ENCODE measurements at regions not wholly inside any gene's neighbourhood (a gene's known extent, or its start where the extent isn't known, plus 50 kb on each side); places are given as distances from the start of the nearest gene placed in this dataset.

GRCh38 chr3:55339819-55340218 is 147.3 kb downstream of the WNT5A start:
- FAIRE-seq (no peak), DNase-seq (ENCODE audit: insufficient read length) (no peak)
- TF ChIP-seq POLR2A (IDR thresholded peaks at IDR 0.05; ENCODE audit: low read depth, low read length) (no peak), POLR2AphosphoS5 (IDR thresholded peaks at IDR 0.05; ENCODE audit: low read depth, low read length) (no peak), TAF1 (IDR thresholded peaks at IDR 0.05; ENCODE audit: borderline replicate concordance, low read depth, low read length) (no peak)

DNA sequence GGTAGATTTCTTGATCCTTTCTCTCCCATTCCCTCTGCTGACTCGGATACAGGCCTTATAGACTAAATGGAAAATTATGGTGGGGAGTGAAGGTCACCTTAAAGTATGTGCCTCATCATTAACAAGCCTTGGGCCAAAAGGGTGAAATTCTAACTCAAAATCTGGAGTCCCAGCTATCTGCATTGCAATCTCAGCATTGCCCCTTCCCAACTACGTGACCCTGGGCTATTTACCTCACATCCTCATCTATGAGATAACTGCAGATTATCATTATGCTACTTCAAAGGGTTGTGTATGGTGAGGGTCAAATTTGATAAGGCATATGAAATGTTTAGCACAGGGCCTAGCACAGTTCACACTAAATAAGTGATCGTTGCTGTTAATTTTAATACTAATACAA is 147.7 kb downstream of the WNT5A start:
- FAIRE-seq (no peak), DNase-seq (ENCODE audit: insufficient read length) (no peak)
- TF ChIP-seq TAF1 (IDR thresholded peaks at IDR 0.05; ENCODE audit: borderline replicate concordance, low read depth, low read length) (no peak), POLR2AphosphoS5 (IDR thresholded peaks at IDR 0.05; ENCODE audit: low read depth, low read length) (no peak), POLR2A (IDR thresholded peaks at IDR 0.05; ENCODE audit: low read depth, low read length) (no peak)

GRCh38 chr3:55337641-55338180 is 149.4 kb downstream of the WNT5A start:
- no peak for FAIRE-seq
- no peak for TF ChIP-seq POLR2AphosphoS5 (IDR thresholded peaks at IDR 0.05; ENCODE audit: low read depth, low read length)
- TF ChIP-seq TAF1 (IDR thresholded peaks at IDR 0.05; ENCODE audit: borderline replicate concordance, low read depth, low read length) = no peak
- TF ChIP-seq POLR2A (IDR thresholded peaks at IDR 0.05; ENCODE audit: low read depth, low read length) = no peak

DNA sequence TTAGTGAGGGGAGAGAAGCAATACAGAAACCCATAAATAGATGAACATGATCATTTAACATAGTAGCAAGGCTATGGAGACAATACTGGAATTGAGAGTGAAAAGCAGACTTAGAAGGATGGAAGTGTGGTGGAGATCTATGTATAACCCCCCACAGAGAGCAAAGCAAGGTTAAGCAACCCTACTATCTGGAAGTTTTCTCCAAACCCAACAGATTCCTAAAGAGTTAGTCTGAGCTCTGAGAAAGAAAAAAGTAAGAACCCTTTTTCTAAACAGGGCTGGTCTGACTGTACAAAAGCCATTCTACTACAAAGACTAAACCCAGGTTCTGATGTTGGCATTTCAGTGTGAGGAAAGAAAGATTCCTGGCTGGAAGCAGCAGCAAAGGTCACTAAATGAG is 153.2 kb downstream of the WNT5A start:
- TF ChIP-seq TAF1 (IDR thresholded peaks at IDR 0.05; ENCODE audit: borderline replicate concordance, low read depth, low read length) = no peak
- TF ChIP-seq POLR2AphosphoS5 (IDR thresholded peaks at IDR 0.05; ENCODE audit: low read depth, low read length) = no peak
- no peak for TF ChIP-seq POLR2A (IDR thresholded peaks at IDR 0.05; ENCODE audit: low read depth, low read length)
- DNase-seq (ENCODE audit: insufficient read length) (no peak), FAIRE-seq (no peak)

More at GRCh38 chr3:55337641-55338180, 149.4 kb downstream of the WNT5A start:
- no peak for DNase-seq (ENCODE audit: insufficient read length)

DNA sequence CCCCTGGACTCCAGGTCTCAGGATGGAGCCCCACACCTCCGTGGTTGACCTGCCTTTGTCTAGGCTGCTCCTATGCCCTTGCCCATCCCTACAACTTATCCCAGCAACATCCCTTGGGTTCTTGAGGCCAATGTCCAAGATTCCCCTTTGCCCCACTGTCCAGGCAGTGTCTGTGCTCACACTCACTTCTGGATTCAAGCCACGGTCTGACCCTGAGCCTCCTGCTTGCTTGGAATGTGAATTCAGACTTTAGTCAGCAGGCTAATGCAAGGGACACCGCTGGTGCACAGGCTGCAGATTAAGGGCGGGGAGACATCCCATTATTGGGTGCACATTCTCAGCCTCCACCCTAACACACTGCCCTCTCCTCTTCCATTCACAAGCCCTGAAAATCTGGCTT is 154.1 kb downstream of the WNT5A start:
- TF ChIP-seq POLR2AphosphoS5 (IDR thresholded peaks at IDR 0.05; ENCODE audit: low read depth, low read length) (no peak), POLR2A (IDR thresholded peaks at IDR 0.05; ENCODE audit: low read depth, low read length) (no peak), TAF1 (IDR thresholded peaks at IDR 0.05; ENCODE audit: borderline replicate concordance, low read depth, low read length) (no peak)
- FAIRE-seq (no peak), DNase-seq (ENCODE audit: insufficient read length) (no peak)

- TF ChIP-seq TAF1 (IDR thresholded peaks at IDR 0.05; ENCODE audit: borderline replicate concordance, low read depth, low read length) (no peak), POLR2A (IDR thresholded peaks at IDR 0.05; ENCODE audit: low read depth, low read length) (no peak), POLR2AphosphoS5 (IDR thresholded peaks at IDR 0.05; ENCODE audit: low read depth, low read length) (no peak)
- FAIRE-seq = no peak
- no peak for DNase-seq (ENCODE audit: insufficient read length)
These were observed 154.9 kb downstream of the WNT5A start for GRCh38 chr3:55332176-55332575.

- DNase-seq (ENCODE audit: insufficient read length) = no peak
- TF ChIP-seq POLR2A (IDR thresholded peaks at IDR 0.05; ENCODE audit: low read depth, low read length) (no peak), TAF1 (IDR thresholded peaks at IDR 0.05; ENCODE audit: borderline replicate concordance, low read depth, low read length) (no peak), POLR2AphosphoS5 (IDR thresholded peaks at IDR 0.05; ENCODE audit: low read depth, low read length) (no peak)
- FAIRE-seq = no peak
These were observed 155.6 kb downstream of the WNT5A start for GRCh38 chr3:55331524-55331923.

DNA sequence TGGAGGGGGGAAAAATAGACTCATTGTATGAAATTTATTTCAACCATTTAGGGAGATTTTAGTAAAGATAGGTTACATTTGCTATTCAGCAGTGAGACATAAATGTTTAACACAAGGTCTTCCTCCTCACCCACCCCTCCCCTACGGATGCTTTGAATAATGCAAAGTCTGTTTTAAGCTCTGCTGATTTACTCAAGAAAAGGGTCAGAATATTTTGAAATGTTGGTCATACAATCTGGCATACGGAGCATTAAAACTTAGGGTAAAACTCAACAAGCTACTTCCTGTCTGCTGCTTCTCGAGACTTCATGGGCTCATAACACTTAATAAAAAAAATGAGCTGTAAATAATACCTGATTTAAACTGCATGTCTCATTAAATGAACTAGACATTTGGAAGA is 156.3 kb downstream of the WNT5A start:
- TF ChIP-seq TAF1 (IDR thresholded peaks at IDR 0.05; ENCODE audit: borderline replicate concordance, low read depth, low read length) (no peak), POLR2A (IDR thresholded peaks at IDR 0.05; ENCODE audit: low read depth, low read length) (no peak), POLR2AphosphoS5 (IDR thresholded peaks at IDR 0.05; ENCODE audit: low read depth, low read length) (no peak)
- no peak for FAIRE-seq
- no peak for DNase-seq (ENCODE audit: insufficient read length)

DNA sequence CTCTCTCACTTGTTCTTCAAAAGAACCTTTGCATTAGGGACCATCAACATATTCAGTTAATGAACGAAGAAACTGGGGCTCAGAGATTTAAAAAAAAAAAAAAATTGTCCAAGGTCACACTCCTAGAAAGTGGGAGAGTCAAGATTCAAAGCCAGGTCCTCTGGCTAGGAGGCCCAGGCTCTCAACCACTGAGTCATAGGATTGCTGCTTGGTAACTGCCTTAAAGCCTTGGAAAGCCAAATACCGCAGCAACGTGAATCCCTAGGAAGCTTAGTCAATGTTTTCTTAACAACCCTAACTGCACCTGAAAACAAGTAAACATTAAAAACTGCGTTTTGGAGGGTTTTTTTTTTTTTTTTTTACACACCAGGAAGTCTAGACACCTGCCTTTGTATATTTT is 156.8 kb downstream of the WNT5A start:
- DNase-seq (ENCODE audit: insufficient read length) (no peak), FAIRE-seq (no peak)
- no peak for TF ChIP-seq TAF1 (IDR thresholded peaks at IDR 0.05; ENCODE audit: borderline replicate concordance, low read depth, low read length)
- no peak for TF ChIP-seq POLR2AphosphoS5 (IDR thresholded peaks at IDR 0.05; ENCODE audit: low read depth, low read length)
- TF ChIP-seq POLR2A (IDR thresholded peaks at IDR 0.05; ENCODE audit: low read depth, low read length) = no peak

- FAIRE-seq (no peak), DNase-seq (ENCODE audit: insufficient read length) (no peak)
- no peak for TF ChIP-seq POLR2AphosphoS5 (IDR thresholded peaks at IDR 0.05; ENCODE audit: low read depth, low read length)
- TF ChIP-seq TAF1 (IDR thresholded peaks at IDR 0.05; ENCODE audit: borderline replicate concordance, low read depth, low read length) = no peak
- no peak for TF ChIP-seq POLR2A (IDR thresholded peaks at IDR 0.05; ENCODE audit: low read depth, low read length)
These were observed 157.3 kb downstream of the WNT5A start for GRCh38 chr3:55329849-55330248.

DNA sequence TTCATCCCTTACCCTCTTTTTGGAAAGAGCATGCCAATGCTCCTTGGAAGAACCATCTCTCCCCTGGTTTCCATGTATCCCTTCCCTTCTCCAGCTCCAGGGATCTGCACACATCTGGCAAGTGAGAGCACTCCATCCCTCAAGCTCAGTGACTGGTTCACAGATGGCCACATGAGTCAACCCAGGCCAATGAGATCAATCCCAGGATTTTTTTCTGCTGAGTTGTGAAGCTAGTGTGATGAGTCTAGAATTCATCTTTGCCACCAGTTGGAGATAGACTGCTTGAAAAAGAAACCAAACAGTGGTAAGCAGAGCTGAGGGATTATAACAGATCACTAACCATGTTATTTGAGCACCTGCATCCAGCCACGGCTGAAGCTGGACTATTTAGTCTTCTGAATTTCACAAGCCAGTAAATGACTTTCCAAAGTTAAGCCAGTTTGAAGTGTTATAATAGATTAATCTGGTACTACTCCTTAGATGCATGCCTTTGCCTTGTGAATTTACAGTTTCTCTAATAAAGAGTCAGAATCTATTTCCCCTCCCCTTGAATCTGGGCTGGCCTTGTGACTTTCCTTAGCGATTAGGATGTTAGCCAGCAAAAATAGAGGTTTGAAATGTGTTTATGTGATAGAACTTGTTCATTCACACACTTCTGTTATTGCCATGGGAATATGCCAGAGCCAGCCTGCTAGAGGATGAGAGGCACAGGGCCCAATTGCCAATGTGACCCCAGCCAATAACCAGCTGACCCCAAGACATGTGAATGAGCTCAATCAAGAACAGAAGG is 159.8 kb downstream of the WNT5A start:
- TF ChIP-seq TAF1 (IDR thresholded peaks at IDR 0.05; ENCODE audit: borderline replicate concordance, low read depth, low read length) = no peak
- no peak for TF ChIP-seq POLR2A (IDR thresholded peaks at IDR 0.05; ENCODE audit: low read depth, low read length)
- no peak for TF ChIP-seq POLR2AphosphoS5 (IDR thresholded peaks at IDR 0.05; ENCODE audit: low read depth, low read length)
- FAIRE-seq (no peak), DNase-seq (ENCODE audit: insufficient read length) (no peak)

DNA sequence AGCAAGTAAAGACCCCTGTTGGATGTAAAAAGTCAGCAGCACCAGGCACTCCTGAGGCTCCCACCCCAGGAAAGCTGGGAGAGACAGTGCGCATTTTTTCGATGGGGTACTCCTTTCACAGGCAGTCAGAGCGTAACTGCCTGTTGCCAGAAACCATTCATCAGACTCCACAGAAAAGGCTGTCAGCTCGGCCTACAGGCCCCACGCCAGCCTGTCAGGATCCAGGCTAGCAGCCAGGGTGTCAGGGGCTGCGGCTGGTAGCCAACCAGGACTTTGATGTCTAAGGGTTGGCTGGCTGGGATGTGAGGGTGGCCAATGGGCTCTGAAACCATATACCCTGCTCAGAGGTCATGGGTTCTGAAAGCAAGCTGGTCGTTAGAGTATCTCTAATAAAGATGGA is 164.5 kb downstream of the WNT5A start:
- no peak for DNase-seq (ENCODE audit: insufficient read length)
- TF ChIP-seq POLR2A (IDR thresholded peaks at IDR 0.05; ENCODE audit: low read depth, low read length) (no peak), TAF1 (IDR thresholded peaks at IDR 0.05; ENCODE audit: borderline replicate concordance, low read depth, low read length) (no peak)
- no peak for FAIRE-seq
